ENCODE measurements at regions not wholly inside any gene's neighbourhood (a gene's known extent, or its start where the extent isn't known, plus 50 kb on each side); places are given as distances from the start of the nearest gene placed in this dataset.

DNA sequence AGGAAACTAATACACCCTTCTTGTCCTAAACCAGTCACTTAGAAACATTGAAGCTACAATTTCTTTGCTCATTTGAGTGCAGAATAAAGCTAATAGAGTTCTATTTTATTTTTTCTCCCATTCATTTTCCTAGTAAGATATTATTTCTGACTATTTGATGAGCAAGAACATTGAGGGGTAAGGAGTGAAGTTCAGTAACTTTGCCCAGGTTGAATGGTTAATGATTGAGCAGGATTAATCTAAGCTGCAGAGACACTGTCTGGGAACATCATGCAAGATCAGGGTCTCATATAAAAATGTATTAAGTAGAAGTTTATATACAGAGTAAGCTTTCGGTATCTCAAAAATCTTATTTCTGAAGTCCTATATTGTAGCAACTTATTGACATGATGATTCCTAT, 102.4 kb upstream of the LIMCH1 start:
- TF ChIP-seq, protein P1, sequence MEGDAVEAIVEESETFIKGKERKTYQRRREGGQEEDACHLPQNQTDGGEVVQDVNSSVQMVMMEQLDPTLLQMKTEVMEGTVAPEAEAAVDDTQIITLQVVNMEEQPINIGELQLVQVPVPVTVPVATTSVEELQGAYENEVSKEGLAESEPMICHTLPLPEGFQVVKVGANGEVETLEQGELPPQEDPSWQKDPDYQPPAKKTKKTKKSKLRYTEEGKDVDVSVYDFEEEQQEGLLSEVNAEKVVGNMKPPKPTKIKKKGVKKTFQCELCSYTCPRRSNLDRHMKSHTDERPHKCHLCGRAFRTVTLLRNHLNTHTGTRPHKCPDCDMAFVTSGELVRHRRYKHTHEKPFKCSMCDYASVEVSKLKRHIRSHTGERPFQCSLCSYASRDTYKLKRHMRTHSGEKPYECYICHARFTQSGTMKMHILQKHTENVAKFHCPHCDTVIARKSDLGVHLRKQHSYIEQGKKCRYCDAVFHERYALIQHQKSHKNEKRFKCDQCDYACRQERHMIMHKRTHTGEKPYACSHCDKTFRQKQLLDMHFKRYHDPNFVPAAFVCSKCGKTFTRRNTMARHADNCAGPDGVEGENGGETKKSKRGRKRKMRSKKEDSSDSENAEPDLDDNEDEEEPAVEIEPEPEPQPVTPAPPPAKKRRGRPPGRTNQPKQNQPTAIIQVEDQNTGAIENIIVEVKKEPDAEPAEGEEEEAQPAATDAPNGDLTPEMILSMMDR (IDR thresholded peaks at IDR 0.05; ENCODE audit: poor library complexity), result no peak
- TF ChIP-seq EZH2phosphoT487 (IDR thresholded peaks at IDR 0.05; ENCODE audit: low read depth, severe bottlenecking, unreplicated experiment), result no peak
